SK-N-SH treated with all-trans-retinoic acid at 6 μM for 48 hours (cell line): ENCODE measurements at regions not wholly inside any gene's neighbourhood (a gene's known extent, or its start where the extent isn't known, plus 50 kb on each side); places are given as distances from the start of the nearest gene placed in this dataset.

ENCODE experiments used
- ARNTL ChIP-seq: fragments of 450-650 bp; formaldehyde crosslinking; IDR thresholded peaks from 2 replicates; pipeline ENCODE4 v1.5.0; 2020; ENCODE audit warnings: low read depth, mild to moderate bottlenecking, moderate library complexity, borderline replicate concordance
- BACH2 ChIP-seq: fragments of 250-450 bp; sonication (Bioruptor Pico); IDR thresholded peaks from 2 replicates; pipeline ENCODE4 v1.9.0; 2021; ENCODE audit warnings: mild to moderate bottlenecking, borderline replicate concordance
- CSDC2 ChIP-seq: fragments of 250-450 bp; sonication (Bioruptor Pico); IDR thresholded peaks from 2 replicates; pipeline ENCODE4 v1.5.0; 2020; ENCODE audit warnings: mild to moderate bottlenecking, moderate library complexity
- ESRRG ChIP-seq: fragments of 250-450 bp; sonication (Bioruptor Pico); IDR thresholded peaks from 2 replicates; pipeline ENCODE4 v1.6.1; 2021; ENCODE audit warnings: mild to moderate bottlenecking
- PPARA ChIP-seq: fragments of 250-450 bp; sonication (Bioruptor Pico); IDR thresholded peaks from 2 replicates; pipeline ENCODE4 v1.5.0; 2020; ENCODE audit warnings: mild to moderate bottlenecking, borderline replicate concordance
- TOX ChIP-seq: fragments of 250-450 bp; sonication (Bioruptor Pico); IDR thresholded peaks from 2 replicates; pipeline ENCODE4 v1.8.0; 2021; ENCODE audit warnings: mild to moderate bottlenecking, moderate library complexity, borderline replicate concordance
- ZFP3 ChIP-seq: fragments of 250-450 bp; sonication (Bioruptor Pico); IDR thresholded peaks from 2 replicates; pipeline ENCODE4 v1.5.0; 2020; ENCODE audit warnings: mild to moderate bottlenecking, moderate library complexity
- ZNF70 ChIP-seq: fragments of 450-650 bp; formaldehyde crosslinking; IDR thresholded peaks from 2 replicates; pipeline ENCODE4 v1.5.0; 2020; ENCODE audit warnings: mild to moderate bottlenecking, moderate library complexity
- TF ChIP-seq, protein P1 (sequence below): fragments of 250-450 bp; sonication (Bioruptor Pico); IDR thresholded peaks from 2 replicates; pipeline ENCODE4 v1.5.0; 2020; ENCODE audit warnings: mild to moderate bottlenecking, moderate library complexity
- TF ChIP-seq, protein P2 (sequence below): fragments of 250-450 bp; sonication (Bioruptor Pico); IDR thresholded peaks from 2 replicates; pipeline ENCODE4 v1.8.0; 2020; ENCODE audit warnings: mild to moderate bottlenecking, moderate library complexity, borderline replicate concordance

DNA sequence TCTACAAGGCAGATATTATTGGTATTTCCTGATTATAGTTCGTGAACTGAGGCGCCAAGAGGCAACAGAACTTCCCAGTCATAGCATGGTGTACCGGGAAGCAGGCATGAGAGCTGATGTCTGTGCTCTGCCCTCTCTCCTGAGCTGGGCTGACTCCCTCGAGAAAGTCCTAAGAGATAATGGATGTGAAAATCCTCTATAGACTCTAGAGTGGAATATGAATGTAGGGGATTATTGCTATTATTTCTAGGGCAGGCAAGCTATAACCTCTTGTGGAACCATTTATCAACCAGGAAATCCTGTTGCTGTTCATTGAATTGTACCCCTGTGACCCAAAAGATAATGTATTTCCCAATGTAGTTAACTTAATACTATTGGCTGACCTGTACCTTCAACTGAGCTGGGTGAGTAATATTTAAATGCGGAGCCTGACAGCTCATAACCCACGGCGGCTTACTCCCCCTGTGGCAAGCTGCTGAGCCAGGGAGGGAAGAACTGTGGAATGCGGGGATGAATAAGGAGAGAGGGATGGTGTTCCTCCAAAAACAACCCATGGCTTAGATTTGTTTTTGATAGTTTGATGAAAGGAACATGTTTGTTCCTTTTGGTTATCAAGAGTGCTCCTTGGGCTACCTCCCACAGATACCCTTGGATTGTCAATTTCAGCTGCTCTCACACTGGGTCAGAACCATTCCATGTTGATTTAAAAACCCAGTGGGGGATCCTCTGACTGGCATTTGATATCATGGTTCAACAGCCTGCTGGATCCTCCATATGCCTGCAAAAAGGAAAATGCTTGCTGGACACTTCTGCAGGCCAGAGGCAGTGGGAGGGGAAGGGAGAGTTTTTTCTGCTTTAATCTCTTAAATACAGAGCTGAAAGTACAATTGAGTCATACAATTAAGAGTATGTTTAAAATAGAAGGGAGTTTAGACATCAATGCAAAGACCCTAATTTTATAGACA, 339.0 kb upstream of the BOD1L1 start:
- TF ChIP-seq ARNTL (CRISPR knock-in tag) (no peak), ESRRG (CRISPR knock-in tag) (no peak), ZFP3 (no peak), CSDC2 (CRISPR knock-in tag) (no peak), TOX (no peak), BACH2 (CRISPR knock-in tag) (no peak), PPARA (CRISPR knock-in tag) (no peak), ZNF70 (CRISPR knock-in tag) (no peak)
- TF ChIP-seq, protein P1, sequence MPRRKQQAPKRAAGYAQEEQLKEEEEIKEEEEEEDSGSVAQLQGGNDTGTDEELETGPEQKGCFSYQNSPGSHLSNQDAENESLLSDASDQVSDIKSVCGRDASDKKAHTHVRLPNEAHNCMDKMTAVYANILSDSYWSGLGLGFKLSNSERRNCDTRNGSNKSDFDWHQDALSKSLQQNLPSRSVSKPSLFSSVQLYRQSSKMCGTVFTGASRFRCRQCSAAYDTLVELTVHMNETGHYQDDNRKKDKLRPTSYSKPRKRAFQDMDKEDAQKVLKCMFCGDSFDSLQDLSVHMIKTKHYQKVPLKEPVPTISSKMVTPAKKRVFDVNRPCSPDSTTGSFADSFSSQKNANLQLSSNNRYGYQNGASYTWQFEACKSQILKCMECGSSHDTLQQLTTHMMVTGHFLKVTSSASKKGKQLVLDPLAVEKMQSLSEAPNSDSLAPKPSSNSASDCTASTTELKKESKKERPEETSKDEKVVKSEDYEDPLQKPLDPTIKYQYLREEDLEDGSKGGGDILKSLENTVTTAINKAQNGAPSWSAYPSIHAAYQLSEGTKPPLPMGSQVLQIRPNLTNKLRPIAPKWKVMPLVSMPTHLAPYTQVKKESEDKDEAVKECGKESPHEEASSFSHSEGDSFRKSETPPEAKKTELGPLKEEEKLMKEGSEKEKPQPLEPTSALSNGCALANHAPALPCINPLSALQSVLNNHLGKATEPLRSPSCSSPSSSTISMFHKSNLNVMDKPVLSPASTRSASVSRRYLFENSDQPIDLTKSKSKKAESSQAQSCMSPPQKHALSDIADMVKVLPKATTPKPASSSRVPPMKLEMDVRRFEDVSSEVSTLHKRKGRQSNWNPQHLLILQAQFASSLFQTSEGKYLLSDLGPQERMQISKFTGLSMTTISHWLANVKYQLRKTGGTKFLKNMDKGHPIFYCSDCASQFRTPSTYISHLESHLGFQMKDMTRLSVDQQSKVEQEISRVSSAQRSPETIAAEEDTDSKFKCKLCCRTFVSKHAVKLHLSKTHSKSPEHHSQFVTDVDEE: no peak
- TF ChIP-seq, protein P2, sequence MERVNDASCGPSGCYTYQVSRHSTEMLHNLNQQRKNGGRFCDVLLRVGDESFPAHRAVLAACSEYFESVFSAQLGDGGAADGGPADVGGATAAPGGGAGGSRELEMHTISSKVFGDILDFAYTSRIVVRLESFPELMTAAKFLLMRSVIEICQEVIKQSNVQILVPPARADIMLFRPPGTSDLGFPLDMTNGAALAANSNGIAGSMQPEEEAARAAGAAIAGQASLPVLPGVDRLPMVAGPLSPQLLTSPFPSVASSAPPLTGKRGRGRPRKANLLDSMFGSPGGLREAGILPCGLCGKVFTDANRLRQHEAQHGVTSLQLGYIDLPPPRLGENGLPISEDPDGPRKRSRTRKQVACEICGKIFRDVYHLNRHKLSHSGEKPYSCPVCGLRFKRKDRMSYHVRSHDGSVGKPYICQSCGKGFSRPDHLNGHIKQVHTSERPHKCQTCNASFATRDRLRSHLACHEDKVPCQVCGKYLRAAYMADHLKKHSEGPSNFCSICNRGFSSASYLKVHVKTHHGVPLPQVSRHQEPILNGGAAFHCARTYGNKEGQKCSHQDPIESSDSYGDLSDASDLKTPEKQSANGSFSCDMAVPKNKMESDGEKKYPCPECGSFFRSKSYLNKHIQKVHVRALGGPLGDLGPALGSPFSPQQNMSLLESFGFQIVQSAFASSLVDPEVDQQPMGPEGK (CRISPR knock-in tag): no peak
